ENCODE measurements at regions not wholly inside any gene's neighbourhood (a gene's known extent, or its start where the extent isn't known, plus 50 kb on each side); places are given as distances from the start of the nearest gene placed in this dataset.

DNA sequence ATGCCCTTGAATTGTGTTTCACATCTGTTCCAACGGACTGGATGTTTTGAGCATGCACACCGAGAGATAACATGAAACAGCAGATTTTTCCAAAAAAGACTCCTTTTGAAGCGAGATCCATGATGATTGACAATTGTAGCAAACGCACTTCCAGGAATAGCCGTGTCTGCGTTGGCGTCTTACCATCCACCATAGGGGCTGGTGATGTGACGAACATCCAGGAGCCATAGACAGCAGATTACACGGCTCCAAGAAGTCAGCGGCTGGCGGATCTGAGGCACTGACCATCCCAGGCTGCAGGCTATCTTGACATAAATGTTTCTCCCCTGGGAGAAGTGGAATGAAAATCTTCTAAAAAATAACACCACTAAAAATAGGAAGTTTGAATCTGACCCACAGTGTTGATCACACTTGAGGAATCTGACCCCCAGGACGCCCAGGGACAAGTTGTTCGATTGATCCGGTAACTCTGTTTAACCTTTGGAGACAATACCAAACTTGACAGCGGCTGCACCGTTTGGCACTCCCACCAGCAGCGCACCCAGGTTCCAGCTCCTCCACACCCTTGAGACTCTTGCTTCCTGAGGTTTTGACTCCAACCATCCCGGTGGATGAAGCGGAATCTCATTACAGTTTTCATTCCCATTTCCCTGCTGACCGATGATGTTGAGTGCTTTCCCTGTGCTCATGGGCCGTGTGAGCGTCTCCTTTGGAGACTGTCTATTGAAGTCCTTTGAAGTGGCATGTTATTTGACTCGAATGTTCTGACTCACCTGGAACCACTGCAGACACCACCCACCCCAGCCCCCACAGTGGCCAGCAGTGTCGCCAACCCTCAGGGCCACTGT, 140.0 kb upstream of the GPC1 start:
- Histone ChIP-seq H3K9me3 (ENCODE audit: control insufficient read depth in 1 of 2, low read length in 2 of 2) (no peaks in the 10 kb centered on the region), H3K4me1 (ENCODE audit: insufficient read depth, low read length) (no peaks in the 10 kb centered on the region), H3K4me3 (ENCODE audit: low read length in 2 of 2) (no peak overlapping the region), H3K27me3 (ENCODE audit: insufficient read depth, low read length) (no peaks in the 10 kb centered on the region), H3K27ac (ENCODE audit: low read depth, low read length) (no peak overlapping the region), H3K36me3 (ENCODE audit: insufficient read depth, low read length) (no peaks in the 10 kb centered on the region)
- Mint-ChIP-seq H3K27ac (no peak overlapping the region), H3K9me3 (no peaks in the 10 kb centered on the region), H3K36me3 (no peaks in the 10 kb centered on the region), H3K4me3 (no peak overlapping the region), H3K4me1 (no peaks in the 10 kb centered on the region), H3K27me3 (peaks cover 4% of the 10 kb centered on the region in 2 donors)
- DNase-seq: no peak
- POLR2A ChIA-PET (ENCODE audit: partially characterized antibody): no interaction called here
- intact Hi-C loops (cut with micrococcal nuclease): no loop called here
- CTCF ChIA-PET (ENCODE audit: partially characterized antibody): no interaction called here

DNA sequence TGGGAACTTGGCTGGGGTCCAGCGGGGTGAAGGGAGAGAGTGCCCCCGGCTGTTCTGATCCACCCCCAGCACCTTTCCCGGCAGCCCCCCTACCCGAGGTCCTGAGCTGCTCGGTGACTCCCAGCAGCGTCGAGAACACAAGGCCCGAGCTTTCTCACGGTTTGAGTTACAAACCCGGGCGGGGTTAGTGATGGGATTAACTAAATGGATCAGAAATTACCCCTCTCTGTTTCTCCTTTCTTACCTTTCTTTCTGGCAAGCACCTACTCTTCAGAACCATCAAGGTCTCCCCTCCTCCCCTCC, 139.4 kb upstream of the GPC1 start:
- Mint-ChIP-seq H3K27me3 (peaks cover 4 to 7% of the 10 kb centered on the region in 2 donors), H3K36me3 (no peaks in the 10 kb centered on the region), H3K4me1 (no peaks in the 10 kb centered on the region), H3K9me3 (no peaks in the 10 kb centered on the region), H3K27ac (no peak overlapping the region), H3K4me3 (no peak overlapping the region)
- H3K4me3 ChIP-seq (ENCODE audit: low read length in 2 of 2): no peak overlapping the region
- H3K9me3 ChIP-seq (ENCODE audit: control insufficient read depth in 1 of 2, low read length in 2 of 2): no peaks in the 10 kb centered on the region
- no peaks in the 10 kb centered on the region for H3K27me3 ChIP-seq (ENCODE audit: insufficient read depth, low read length)
- no peak overlapping the region for H3K27ac ChIP-seq (ENCODE audit: low read depth, low read length)
- CTCF ChIA-PET (ENCODE audit: partially characterized antibody): no interaction called here
- H3K36me3 ChIP-seq (ENCODE audit: insufficient read depth, low read length): no peaks in the 10 kb centered on the region
- POLR2A ChIA-PET (ENCODE audit: partially characterized antibody): no interaction called here
- no peaks in the 10 kb centered on the region for H3K4me1 ChIP-seq (ENCODE audit: insufficient read depth, low read length)
- no peak for DNase-seq
- intact Hi-C loops (cut with micrococcal nuclease): no loop called here

DNA sequence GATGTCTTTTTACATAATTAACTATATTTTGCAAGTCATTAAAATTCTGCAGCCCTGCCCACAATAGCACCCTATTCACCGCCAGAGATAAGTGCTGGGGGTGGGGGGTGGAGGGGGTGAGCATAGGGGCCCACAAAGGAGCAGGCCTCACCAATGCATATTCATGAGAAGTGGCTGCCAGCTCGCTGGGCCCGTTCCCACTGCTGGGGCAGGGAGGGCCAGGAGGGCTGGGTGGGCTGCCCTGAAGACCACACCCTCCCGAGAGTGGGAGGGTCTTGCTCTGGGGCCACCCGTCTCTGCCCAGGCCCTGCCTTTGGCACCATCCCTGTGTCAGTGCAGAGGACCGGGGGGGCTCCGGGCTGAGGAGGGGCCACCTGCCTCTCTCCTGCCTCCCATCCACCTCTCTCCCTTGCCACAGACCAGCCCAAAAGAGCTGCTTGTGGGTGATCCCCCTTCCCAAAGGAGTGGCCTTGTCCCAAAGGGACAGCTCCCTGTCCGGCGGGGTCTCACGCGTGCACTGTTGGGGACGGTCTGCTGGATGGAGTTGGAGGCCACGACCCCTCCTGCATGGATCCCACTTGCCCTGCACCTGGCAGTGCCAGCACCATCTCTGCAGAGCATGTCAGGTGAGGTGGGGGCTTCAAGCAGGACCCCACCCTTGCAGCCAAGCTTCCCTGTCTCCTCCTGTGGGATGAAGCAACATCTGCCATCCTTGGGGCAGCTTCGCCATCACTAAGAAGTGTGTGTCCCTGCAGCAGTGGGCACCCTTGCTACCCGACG, 138.8 kb upstream of the GPC1 start:
- POLR2A ChIA-PET (ENCODE audit: partially characterized antibody): no interaction called here
- intact Hi-C loops (cut with micrococcal nuclease): no loop called here
- no peaks in the 10 kb centered on the region for H3K9me3 Mint-ChIP-seq
- no peaks in the 10 kb centered on the region for H3K4me1 Mint-ChIP-seq
- peaks cover 6 to 12% of the 10 kb centered on the region in 2 donors for H3K27me3 Mint-ChIP-seq
- Histone ChIP-seq H3K27ac (ENCODE audit: low read depth, low read length) (no peak overlapping the region), H3K4me1 (ENCODE audit: insufficient read depth, low read length) (no peaks in the 10 kb centered on the region), H3K27me3 (ENCODE audit: insufficient read depth, low read length) (no peaks in the 10 kb centered on the region), H3K36me3 (ENCODE audit: insufficient read depth, low read length) (no peaks in the 10 kb centered on the region), H3K9me3 (ENCODE audit: control insufficient read depth in 1 of 2, low read length in 2 of 2) (no peaks in the 10 kb centered on the region), H3K4me3 (ENCODE audit: low read length in 2 of 2) (no peak overlapping the region)
- H3K27ac Mint-ChIP-seq: no peak overlapping the region
- H3K36me3 Mint-ChIP-seq: no peaks in the 10 kb centered on the region
- CTCF ChIA-PET (ENCODE audit: partially characterized antibody): no interaction called here
- H3K4me3 Mint-ChIP-seq: no peak overlapping the region
- DNase-seq: no peak

DNA sequence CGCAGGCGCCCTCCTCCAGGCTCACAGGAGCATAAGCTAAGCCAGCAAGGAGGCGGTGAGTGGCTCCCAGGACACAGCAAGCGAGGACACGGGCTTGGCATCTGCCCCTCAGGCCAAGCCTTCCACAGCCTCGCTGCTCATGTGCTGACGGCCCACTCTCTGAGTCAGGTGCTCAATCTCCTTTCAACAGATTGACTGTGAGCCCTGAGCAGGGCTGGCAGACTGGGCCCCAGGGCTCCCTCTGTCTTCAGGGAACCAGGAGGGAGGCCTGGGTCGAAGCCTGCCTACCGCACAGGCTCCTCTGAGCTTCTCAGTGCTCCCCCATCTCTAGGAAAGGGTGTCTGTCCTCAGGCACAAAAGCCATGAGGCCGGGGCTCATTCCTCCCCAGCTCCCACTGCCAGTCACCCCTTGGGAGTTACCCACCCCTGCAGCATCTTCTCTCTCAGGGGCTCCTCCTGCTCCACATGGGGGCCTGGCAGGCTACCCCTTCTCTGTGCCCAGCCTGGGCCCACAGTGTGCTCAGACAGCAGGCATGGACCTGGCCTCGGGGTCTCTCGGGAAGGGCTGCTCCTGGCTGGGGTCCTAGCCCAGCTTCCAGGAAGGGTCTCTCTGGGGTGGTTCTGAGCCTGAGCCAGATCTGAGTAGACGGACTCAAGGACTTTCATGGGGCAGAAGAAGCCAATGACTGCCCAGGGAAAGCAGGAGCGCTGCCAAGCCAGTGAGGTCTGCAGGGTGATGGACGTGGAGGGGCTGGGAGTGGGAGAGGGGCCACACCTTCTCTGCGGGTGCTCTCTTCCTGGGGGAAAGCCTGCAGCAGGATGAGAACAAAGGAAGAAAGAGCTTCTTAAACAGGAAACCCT, 138.0 kb upstream of the GPC1 start:
- H3K9me3 ChIP-seq (ENCODE audit: control insufficient read depth in 1 of 2, low read length in 2 of 2): no peaks in the 10 kb centered on the region
- Mint-ChIP-seq H3K4me1 (no peaks in the 10 kb centered on the region), H3K27me3 (peaks cover 6 to 14% of the 10 kb centered on the region in 2 donors), H3K9me3 (no peaks in the 10 kb centered on the region), H3K36me3 (no peaks in the 10 kb centered on the region), H3K27ac (no peak overlapping the region), H3K4me3 (no peak overlapping the region)
- no peak overlapping the region for H3K4me3 ChIP-seq (ENCODE audit: low read length in 2 of 2)
- no peak for DNase-seq
- intact Hi-C loops (cut with micrococcal nuclease): loop anchor here (2.0 kb wide), 1 partner anchor 141 kb away; no protein-coding TSS in a partner anchor
- no peak overlapping the region for H3K27ac ChIP-seq (ENCODE audit: low read depth, low read length)
- POLR2A ChIA-PET (ENCODE audit: partially characterized antibody): no interaction called here
- no peaks in the 10 kb centered on the region for H3K4me1 ChIP-seq (ENCODE audit: insufficient read depth, low read length)
- no peaks in the 10 kb centered on the region for H3K27me3 ChIP-seq (ENCODE audit: insufficient read depth, low read length)
- CTCF ChIA-PET (ENCODE audit: partially characterized antibody): no interaction called here
- no peaks in the 10 kb centered on the region for H3K36me3 ChIP-seq (ENCODE audit: insufficient read depth, low read length)

DNA sequence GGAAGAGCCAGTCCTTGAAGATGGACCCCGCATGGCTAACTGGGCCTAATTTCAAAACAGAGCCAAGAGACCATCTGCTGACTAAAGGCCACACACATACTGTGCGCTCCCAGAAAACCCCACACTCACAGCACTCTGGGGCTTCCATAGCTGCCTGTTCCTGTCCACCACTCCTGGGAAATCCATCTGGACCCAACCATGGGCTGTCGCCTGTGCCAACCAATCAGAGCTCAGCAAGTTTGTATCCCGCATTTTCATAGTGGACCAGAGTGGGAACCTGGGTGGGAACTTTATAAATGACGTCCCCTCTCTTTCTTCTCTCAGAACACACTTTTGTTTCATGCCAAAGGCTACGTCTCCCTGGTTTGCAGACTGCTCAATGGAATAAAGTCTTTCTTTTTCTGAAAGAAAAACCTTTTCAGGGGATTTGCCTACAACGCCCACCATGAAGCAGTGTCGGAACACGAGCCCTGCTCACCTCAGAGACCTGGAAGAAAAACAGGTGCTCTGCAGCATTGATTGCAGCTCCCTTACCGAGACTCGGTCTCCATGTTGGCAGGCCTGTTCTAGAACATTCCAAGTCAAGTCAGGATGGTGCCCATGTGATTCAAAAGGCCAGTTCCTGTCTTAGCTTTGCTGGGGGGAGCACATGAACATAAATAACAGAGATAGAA, 137.2 kb upstream of the GPC1 start:
- H3K4me1 Mint-ChIP-seq: no peaks in the 10 kb centered on the region
- intact Hi-C loops (cut with micrococcal nuclease): loop anchor here (2.0 kb wide), 1 partner anchor 141 kb away; no protein-coding TSS in a partner anchor
- H3K4me3 Mint-ChIP-seq: no peak overlapping the region
- ChIA-PET POLR2A (ENCODE audit: partially characterized antibody) (no interaction called here), CTCF (ENCODE audit: partially characterized antibody) (no interaction called here)
- no peaks in the 10 kb centered on the region for H3K36me3 Mint-ChIP-seq
- H3K36me3 ChIP-seq (ENCODE audit: insufficient read depth, low read length): no peaks in the 10 kb centered on the region
- peaks cover 7 to 15% of the 10 kb centered on the region in 2 donors for H3K27me3 Mint-ChIP-seq
- H3K27ac Mint-ChIP-seq: no peak overlapping the region
- H3K9me3 ChIP-seq (ENCODE audit: control insufficient read depth in 1 of 2, low read length in 2 of 2): no peaks in the 10 kb centered on the region
- no peaks in the 10 kb centered on the region for H3K27me3 ChIP-seq (ENCODE audit: insufficient read depth, low read length)
- H3K9me3 Mint-ChIP-seq: no peaks in the 10 kb centered on the region
- no peak overlapping the region for H3K27ac ChIP-seq (ENCODE audit: low read depth, low read length)
- H3K4me3 ChIP-seq (ENCODE audit: low read length in 2 of 2): no peak overlapping the region
- no peaks in the 10 kb centered on the region for H3K4me1 ChIP-seq (ENCODE audit: insufficient read depth, low read length)
- no peak for DNase-seq

DNA sequence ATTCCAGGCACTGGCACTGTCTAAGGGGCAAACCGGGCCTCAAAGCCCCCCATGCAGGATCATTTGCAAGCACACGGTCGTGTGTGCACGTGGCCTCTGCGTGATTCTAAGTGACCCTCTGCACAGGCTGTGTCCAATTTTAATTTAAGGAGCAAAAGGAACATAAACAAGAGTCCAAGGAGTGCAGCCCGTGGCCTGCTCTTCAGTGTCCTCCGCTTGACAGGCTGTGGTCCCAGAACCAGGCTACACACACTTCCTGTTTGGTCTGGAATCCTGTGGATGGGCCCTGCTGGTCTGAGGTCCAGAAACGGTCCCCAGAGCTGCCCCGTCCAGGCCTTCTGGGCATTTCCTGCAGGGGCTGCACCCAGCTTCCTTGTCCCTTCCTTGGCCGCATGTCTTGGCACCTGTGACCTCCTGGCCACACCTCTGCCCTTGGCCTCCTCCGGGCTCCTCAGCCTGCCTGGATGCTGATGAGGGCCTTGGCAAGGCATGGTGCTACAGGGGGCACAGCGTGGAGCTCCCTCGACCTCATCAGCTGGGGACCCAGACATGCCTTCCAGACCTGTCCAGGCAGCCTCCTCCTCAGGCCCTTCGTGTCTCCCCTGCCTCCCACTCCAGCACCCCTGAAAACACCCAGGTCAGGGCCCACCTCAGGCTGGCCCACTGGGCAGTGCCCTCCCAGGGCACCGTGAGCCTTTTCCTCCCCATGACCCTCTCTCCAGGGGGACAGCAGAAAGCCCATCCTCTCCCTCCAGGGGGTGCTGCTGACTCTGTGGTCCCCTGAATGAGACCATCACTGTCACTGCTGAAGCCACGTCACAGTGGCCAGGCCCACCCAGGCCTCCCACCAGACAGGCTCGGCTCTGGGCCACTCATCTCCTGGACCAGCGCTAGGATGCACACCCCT, 136.4 kb upstream of the GPC1 start:
- DNase-seq: no peak
- no peaks in the 10 kb centered on the region for H3K27me3 ChIP-seq (ENCODE audit: insufficient read depth, low read length)
- Mint-ChIP-seq H3K27ac (no peak overlapping the region), H3K36me3 (no peaks in the 10 kb centered on the region), H3K4me1 (no peaks in the 10 kb centered on the region), H3K27me3 (peaks cover 13 to 18% of the 10 kb centered on the region in 2 donors), H3K9me3 (no peaks in the 10 kb centered on the region), H3K4me3 (no peak overlapping the region)
- no peak overlapping the region for H3K4me3 ChIP-seq (ENCODE audit: low read length in 2 of 2)
- intact Hi-C loops (cut with micrococcal nuclease): loop anchor here (2.0 kb wide), 1 partner anchor 140 kb away; no protein-coding TSS in a partner anchor
- no peaks in the 10 kb centered on the region for H3K9me3 ChIP-seq (ENCODE audit: control insufficient read depth in 1 of 2, low read length in 2 of 2)
- H3K36me3 ChIP-seq (ENCODE audit: insufficient read depth, low read length): no peaks in the 10 kb centered on the region
- H3K27ac ChIP-seq (ENCODE audit: low read depth, low read length): no peak overlapping the region
- H3K4me1 ChIP-seq (ENCODE audit: insufficient read depth, low read length): no peaks in the 10 kb centered on the region
- ChIA-PET CTCF (ENCODE audit: partially characterized antibody) (no interaction called here), POLR2A (ENCODE audit: partially characterized antibody) (no interaction called here)

All from CD4-positive, alpha-beta memory T cell (primary cell).